ENCODE measurements at regions not wholly inside any gene's neighbourhood (a gene's known extent, or its start where the extent isn't known, plus 50 kb on each side); places are given as distances from the start of the nearest gene placed in this dataset.

DNA sequence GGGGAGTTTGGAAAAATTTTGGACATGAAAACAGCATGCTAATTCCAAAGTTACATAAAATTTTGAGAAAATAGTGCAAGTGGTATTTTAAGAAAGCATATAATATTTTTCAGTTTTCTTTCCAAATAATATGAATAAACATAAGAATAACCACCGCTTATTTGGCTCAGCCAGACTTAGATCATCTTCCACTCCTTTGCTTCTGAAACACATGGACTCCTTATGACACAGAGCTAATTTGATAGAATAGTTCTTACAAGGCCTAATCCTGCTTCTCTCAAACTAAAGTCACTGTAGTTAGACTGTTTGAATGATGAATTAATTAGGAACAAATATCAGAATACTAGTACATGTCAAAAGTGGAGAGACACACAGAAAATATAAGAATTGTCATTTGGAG, 165.5 kb downstream of the POSTN start:
- H3K9me3 Mint-ChIP-seq (ENCODE audit: unreplicated experiment), result peaks cover 1% of the 10 kb centered on the region
- no peak overlapping the region for H3K4me3 Mint-ChIP-seq (ENCODE audit: unreplicated experiment)
- no peaks in the 10 kb centered on the region for H3K27me3 Mint-ChIP-seq (ENCODE audit: unreplicated experiment)
- H3K4me1 Mint-ChIP-seq (ENCODE audit: low read depth, unreplicated experiment), result no peaks in the 10 kb centered on the region
- H3K27ac Mint-ChIP-seq (ENCODE audit: unreplicated experiment), result no peak overlapping the region
- DNase-seq, result no peak
- no peaks in the 10 kb centered on the region for H3K36me3 Mint-ChIP-seq (ENCODE audit: unreplicated experiment)
- TF ChIP-seq, protein P1, sequence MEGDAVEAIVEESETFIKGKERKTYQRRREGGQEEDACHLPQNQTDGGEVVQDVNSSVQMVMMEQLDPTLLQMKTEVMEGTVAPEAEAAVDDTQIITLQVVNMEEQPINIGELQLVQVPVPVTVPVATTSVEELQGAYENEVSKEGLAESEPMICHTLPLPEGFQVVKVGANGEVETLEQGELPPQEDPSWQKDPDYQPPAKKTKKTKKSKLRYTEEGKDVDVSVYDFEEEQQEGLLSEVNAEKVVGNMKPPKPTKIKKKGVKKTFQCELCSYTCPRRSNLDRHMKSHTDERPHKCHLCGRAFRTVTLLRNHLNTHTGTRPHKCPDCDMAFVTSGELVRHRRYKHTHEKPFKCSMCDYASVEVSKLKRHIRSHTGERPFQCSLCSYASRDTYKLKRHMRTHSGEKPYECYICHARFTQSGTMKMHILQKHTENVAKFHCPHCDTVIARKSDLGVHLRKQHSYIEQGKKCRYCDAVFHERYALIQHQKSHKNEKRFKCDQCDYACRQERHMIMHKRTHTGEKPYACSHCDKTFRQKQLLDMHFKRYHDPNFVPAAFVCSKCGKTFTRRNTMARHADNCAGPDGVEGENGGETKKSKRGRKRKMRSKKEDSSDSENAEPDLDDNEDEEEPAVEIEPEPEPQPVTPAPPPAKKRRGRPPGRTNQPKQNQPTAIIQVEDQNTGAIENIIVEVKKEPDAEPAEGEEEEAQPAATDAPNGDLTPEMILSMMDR (IDR thresholded peaks at IDR 0.05; ENCODE audit: partially characterized antibody, unreplicated experiment), result no peak

DNA sequence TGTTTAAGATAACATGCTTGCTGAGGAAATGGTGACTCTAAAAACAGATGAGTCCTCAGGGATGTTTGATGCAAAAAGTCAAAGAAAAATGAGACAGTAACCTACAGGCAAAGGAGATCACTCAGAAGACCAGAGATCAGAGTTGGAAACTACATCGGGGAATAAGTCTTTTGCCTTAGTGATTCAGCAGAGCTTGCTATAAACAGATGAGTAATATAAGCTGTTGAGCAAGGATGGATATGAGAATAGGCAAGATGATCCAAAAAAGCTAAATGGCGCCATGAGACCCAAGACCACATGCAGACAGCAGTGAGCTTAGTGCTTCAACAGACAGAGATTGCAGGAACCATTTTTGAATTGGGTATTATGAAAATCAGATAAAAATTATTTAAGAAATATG, 168.6 kb downstream of the POSTN start:
- H3K4me3 Mint-ChIP-seq (ENCODE audit: unreplicated experiment), result no peak overlapping the region
- H3K36me3 Mint-ChIP-seq (ENCODE audit: unreplicated experiment), result no peaks in the 10 kb centered on the region
- no peak for DNase-seq
- H3K27ac Mint-ChIP-seq (ENCODE audit: unreplicated experiment), result no peak overlapping the region
- peaks cover 1% of the 10 kb centered on the region for H3K9me3 Mint-ChIP-seq (ENCODE audit: unreplicated experiment)
- TF ChIP-seq, protein P1 (IDR thresholded peaks at IDR 0.05; ENCODE audit: partially characterized antibody, unreplicated experiment), result no peak
- H3K27me3 Mint-ChIP-seq (ENCODE audit: unreplicated experiment), result no peaks in the 10 kb centered on the region
- no peaks in the 10 kb centered on the region for H3K4me1 Mint-ChIP-seq (ENCODE audit: low read depth, unreplicated experiment)

DNA sequence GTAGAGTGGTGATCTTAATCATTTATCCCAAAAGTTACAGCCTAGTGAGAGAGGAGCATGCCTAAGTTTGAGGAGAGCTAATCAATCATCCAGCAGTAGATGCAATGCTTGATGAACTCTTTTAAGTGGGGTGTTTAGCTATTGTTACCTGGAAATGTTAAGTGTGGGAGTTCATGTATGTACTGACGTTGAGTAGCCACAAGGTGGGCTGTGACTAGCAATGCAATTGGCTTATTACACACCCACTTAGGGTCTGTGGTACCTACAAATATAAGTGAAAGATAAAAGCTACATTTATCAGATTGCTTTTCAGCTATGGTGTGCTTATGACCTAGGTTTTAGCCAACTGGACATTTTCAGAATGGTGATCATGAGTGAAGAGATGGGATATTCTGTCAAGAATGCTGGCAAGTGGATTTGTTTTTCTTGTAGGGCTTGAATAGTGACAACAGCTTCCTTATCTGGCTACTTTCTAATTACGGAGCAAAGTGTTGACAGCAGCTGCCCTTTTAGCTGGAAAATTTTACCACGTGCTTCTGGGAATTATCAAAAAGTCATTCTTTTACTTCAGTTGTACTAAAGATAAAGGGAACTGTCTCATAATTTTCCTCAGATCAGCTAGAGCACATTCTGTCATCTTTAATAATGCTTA, 170.6 kb downstream of the POSTN start:
- DNase-seq, result no peak
- no peaks in the 10 kb centered on the region for H3K4me1 Mint-ChIP-seq (ENCODE audit: low read depth, unreplicated experiment)
- H3K27me3 Mint-ChIP-seq (ENCODE audit: unreplicated experiment), result no peaks in the 10 kb centered on the region
- H3K36me3 Mint-ChIP-seq (ENCODE audit: unreplicated experiment), result no peaks in the 10 kb centered on the region
- H3K4me3 Mint-ChIP-seq (ENCODE audit: unreplicated experiment), result no peak overlapping the region
- H3K27ac Mint-ChIP-seq (ENCODE audit: unreplicated experiment), result no peak overlapping the region
- no peaks in the 10 kb centered on the region for H3K9me3 Mint-ChIP-seq (ENCODE audit: unreplicated experiment)
- TF ChIP-seq, protein P1 (IDR thresholded peaks at IDR 0.05; ENCODE audit: partially characterized antibody, unreplicated experiment), result peak; percentile 29

DNA sequence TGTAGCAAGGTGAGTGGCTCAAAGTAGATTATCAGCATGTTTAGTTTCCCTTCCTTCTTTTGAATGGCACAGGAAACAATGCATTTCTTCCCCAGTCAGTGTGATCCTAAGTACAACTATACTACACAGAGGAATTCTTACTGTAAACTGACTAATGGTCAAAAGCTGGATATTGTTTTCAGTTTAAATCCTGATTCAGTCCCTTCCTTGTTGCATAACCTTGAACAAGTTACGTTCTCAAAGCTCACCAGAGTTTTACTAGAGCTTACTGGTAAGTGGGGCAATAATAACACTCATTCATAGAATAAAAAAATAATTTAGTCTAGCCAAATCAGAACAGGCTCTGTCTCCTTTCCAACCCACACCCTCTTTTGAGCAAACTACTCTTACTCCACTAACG, 180.1 kb downstream of the POSTN start:
- no peak for DNase-seq
- H3K27ac Mint-ChIP-seq (ENCODE audit: unreplicated experiment), result no peak overlapping the region
- H3K4me1 Mint-ChIP-seq (ENCODE audit: low read depth, unreplicated experiment), result no peaks in the 10 kb centered on the region
- H3K36me3 Mint-ChIP-seq (ENCODE audit: unreplicated experiment), result no peaks in the 10 kb centered on the region
- H3K9me3 Mint-ChIP-seq (ENCODE audit: unreplicated experiment), result no peaks in the 10 kb centered on the region
- peaks cover 2% of the 10 kb centered on the region for H3K27me3 Mint-ChIP-seq (ENCODE audit: unreplicated experiment)
- TF ChIP-seq, protein P1 (IDR thresholded peaks at IDR 0.05; ENCODE audit: partially characterized antibody, unreplicated experiment), result no peak
- H3K4me3 Mint-ChIP-seq (ENCODE audit: unreplicated experiment), result no peak overlapping the region

DNA sequence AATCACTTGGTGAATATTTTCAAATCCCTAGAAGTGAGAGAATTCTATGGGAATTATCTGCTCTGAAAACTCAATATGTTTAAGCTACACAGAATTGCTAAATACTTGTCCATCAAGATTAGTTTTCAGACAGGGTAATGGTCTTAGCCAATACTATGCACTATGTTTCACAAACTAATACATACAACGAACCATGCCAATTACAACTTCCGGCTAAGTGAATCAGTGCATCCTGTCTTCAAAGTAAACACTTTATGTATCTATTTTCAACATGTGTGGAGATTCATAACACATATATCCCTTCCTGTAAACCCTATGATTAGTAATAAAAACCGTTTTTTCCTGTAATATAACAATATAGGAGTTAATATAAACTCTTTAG, 181.5 kb downstream of the POSTN start:
- H3K27me3 Mint-ChIP-seq (ENCODE audit: unreplicated experiment), result peaks cover 2% of the 10 kb centered on the region
- H3K9me3 Mint-ChIP-seq (ENCODE audit: unreplicated experiment), result no peaks in the 10 kb centered on the region
- no peak overlapping the region for H3K4me3 Mint-ChIP-seq (ENCODE audit: unreplicated experiment)
- H3K27ac Mint-ChIP-seq (ENCODE audit: unreplicated experiment), result no peak overlapping the region
- H3K4me1 Mint-ChIP-seq (ENCODE audit: low read depth, unreplicated experiment), result no peaks in the 10 kb centered on the region
- TF ChIP-seq, protein P1 (IDR thresholded peaks at IDR 0.05; ENCODE audit: partially characterized antibody, unreplicated experiment), result no peak
- no peaks in the 10 kb centered on the region for H3K36me3 Mint-ChIP-seq (ENCODE audit: unreplicated experiment)
- DNase-seq, result no peak

All from glutamatergic neuron (in vitro differentiated cells).